Smooth muscle cell (in vitro differentiated cells): ENCODE measurements at regions not wholly inside any gene's neighbourhood (a gene's known extent, or its start where the extent isn't known, plus 50 kb on each side); places are given as distances from the start of the nearest gene placed in this dataset.

Experiments
- DNase-seq: peaks from one replicate; lab custom pipeline; 2025; ENCODE audit not compliant: unreplicated experiment; lab: John Stamatoyannopoulos, UW
- H2AFZ ChIP-seq: fragments of 200-600 bp; sonication (generic); 2 replicates; pipeline ENCODE4 v1.6.0; 2016; ENCODE audit warnings: antibody characterized with exemption, low read depth, mild to moderate bottlenecking
- H3F3A ChIP-seq: fragments of 200-600 bp; sonication (generic); 2 replicates; pipeline ENCODE4 v1.6.0; 2017; ENCODE audit warnings: antibody characterized with exemption, low read depth
- H3K27ac ChIP-seq: fragments of 200-600 bp; sonication (generic); 2 replicates; pipeline ENCODE4 v1.5.1; 2016; ENCODE audit warnings: low read depth, mild to moderate bottlenecking
- H3K27me3 ChIP-seq: fragments of 200-600 bp; sonication (generic); 2 replicates; pipeline ENCODE4 v1.6.1; 2016; ENCODE audit warnings: low read depth, mild to moderate bottlenecking
- H3K36me3 ChIP-seq: fragments of 200-600 bp; sonication (generic); 2 replicates; pipeline ENCODE4 v1.5.1; 2016; ENCODE audit warnings: low read depth
- H3K4me1 ChIP-seq: fragments of 200-600 bp; sonication (generic); 2 replicates; pipeline ENCODE4 v1.5.1; 2016; ENCODE audit warnings: low read depth
- H3K4me2 ChIP-seq: fragments of 200-600 bp; sonication (generic); 2 replicates; pipeline ENCODE4 v1.6.0; 2016; ENCODE audit warnings: mild to moderate bottlenecking
- H3K4me3 ChIP-seq: fragments of 200-600 bp; sonication (generic); 2 replicates; pipeline ENCODE4 v1.5.1; 2016; ENCODE audit warnings: mild to moderate bottlenecking
- H3K79me2 ChIP-seq: fragments of 200-600 bp; sonication (generic); 2 replicates; pipeline ENCODE4 v1.6.0; 2016; ENCODE audit warnings: low read depth, mild to moderate bottlenecking
- H3K9ac ChIP-seq: fragments of 200-600 bp; sonication (generic); 2 replicates; pipeline ENCODE4 v1.6.0; 2016; ENCODE audit warnings: low read depth
- H3K9me3 ChIP-seq: fragments of 200-600 bp; sonication (generic); replicated peaks from 2 replicates; pipeline ENCODE4 v1.5.1; 2016; ENCODE audit warnings: low read depth
- H4K20me1 ChIP-seq: fragments of 200-600 bp; sonication (generic); 2 replicates; pipeline ENCODE4 v1.6.0; 2016; ENCODE audit warnings: low read depth
- WGBS: methylation state at CpG from one replicate; pipeline ENCODE4 v1.1.7; 2016; ENCODE audit warnings: low lambda C conversion rate; 5-methylcytosine and 5-hydroxymethylcytosine counted together
- TF ChIP-seq, protein P1 (sequence below): fragments of 200-600 bp; sonication (generic); IDR thresholded peaks from 2 replicates; pipeline ENCODE4 v1.5.1; 2017; ENCODE audit warnings: borderline replicate concordance, mild to moderate bottlenecking, antibody characterized with exemption; ENCODE audit not compliant: insufficient read depth, poor library complexity, severe bottlenecking

DNA sequence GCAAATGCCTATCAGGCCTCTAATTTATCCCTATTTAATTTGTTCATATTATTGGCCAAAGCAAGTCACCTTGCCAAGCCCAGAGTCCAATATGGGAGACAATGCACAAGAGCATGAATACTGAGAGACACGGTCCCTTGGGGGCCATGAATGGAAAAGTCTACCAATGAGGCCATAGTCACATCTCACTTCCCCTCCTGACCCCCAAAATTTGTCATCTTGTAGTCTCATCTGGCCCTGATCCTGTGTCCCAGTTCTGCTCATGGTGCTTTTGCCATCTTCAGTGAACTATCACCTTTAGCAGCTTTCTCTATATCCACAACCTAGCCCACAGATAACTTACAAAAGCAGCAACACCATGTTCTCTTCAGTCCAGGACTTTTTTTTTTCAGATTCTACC lies 302.7 kb upstream of the MGAT5 start:
- Histone ChIP-seq H3K9me3 (no peaks in the 10 kb centered on the region), H3K4me1 (no peaks in the 10 kb centered on the region), H3K27ac (no peak overlapping the region), H2AFZ (no peak overlapping the region), H3K4me3 (no peak overlapping the region), H4K20me1 (no peaks in the 10 kb centered on the region), H3F3A (no peaks in the 10 kb centered on the region), H3K9ac (no peak overlapping the region), H3K27me3 (no peaks in the 10 kb centered on the region), H3K4me2 (no peak overlapping the region), H3K36me3 (no peaks in the 10 kb centered on the region), H3K79me2 (no peaks in the 10 kb centered on the region)
- 95% methylated on average over 1 of the region's 1 CpG for WGBS
- TF ChIP-seq, protein P1, sequence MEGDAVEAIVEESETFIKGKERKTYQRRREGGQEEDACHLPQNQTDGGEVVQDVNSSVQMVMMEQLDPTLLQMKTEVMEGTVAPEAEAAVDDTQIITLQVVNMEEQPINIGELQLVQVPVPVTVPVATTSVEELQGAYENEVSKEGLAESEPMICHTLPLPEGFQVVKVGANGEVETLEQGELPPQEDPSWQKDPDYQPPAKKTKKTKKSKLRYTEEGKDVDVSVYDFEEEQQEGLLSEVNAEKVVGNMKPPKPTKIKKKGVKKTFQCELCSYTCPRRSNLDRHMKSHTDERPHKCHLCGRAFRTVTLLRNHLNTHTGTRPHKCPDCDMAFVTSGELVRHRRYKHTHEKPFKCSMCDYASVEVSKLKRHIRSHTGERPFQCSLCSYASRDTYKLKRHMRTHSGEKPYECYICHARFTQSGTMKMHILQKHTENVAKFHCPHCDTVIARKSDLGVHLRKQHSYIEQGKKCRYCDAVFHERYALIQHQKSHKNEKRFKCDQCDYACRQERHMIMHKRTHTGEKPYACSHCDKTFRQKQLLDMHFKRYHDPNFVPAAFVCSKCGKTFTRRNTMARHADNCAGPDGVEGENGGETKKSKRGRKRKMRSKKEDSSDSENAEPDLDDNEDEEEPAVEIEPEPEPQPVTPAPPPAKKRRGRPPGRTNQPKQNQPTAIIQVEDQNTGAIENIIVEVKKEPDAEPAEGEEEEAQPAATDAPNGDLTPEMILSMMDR: no peak
- DNase-seq: no peak

DNA sequence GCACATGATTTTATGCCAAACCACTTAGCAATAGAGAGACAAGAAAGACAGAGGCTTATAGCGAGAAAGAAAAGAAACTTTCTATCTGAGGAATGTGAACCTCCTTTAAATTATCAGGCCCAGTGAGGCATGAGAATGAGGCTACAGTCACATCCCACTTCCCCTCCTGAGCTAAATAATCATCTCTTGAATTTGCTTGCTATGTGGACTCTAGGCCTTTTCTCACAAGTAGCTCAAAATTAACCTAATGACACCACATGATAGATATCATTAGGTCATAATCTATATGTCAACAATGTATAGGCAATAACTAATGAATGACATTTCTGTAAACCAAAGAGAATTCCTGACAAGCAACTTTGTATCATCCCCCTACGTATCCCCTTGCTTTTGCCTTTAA lies 301.5 kb upstream of the MGAT5 start:
- Histone ChIP-seq H4K20me1 (no peaks in the 10 kb centered on the region), H3F3A (no peaks in the 10 kb centered on the region), H3K36me3 (no peaks in the 10 kb centered on the region), H2AFZ (no peak overlapping the region), H3K9ac (no peak overlapping the region), H3K27ac (no peak overlapping the region), H3K4me3 (no peak overlapping the region), H3K79me2 (no peaks in the 10 kb centered on the region), H3K4me2 (no peak overlapping the region), H3K4me1 (no peaks in the 10 kb centered on the region), H3K27me3 (no peaks in the 10 kb centered on the region), H3K9me3 (no peaks in the 10 kb centered on the region)
- DNase-seq: no peak
- WGBS: 66% methylated on average over 2 of the region's 2 CpGs
- TF ChIP-seq, protein P1: no peak

DNA sequence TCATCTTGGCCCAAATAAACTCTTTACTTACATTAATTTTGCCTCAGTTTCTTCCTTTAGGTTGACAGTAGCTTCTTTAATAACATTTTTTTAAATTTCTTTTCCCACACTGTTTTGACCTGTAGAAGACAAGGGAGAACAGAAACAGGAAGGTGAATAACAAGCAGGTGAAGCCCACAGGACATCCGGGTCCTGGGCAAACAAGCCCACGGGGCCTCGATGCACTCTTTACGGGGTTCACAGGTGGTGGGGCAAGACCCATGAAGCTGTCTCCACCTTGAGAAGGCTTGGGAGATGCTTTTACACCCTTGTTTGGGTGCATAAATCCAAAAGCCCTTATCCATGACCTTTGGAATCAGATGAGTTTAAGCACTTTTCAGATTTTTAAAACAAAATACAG lies 301.0 kb upstream of the MGAT5 start:
- H4K20me1 ChIP-seq: no peaks in the 10 kb centered on the region
- no peak for DNase-seq
- H3K27me3 ChIP-seq: no peaks in the 10 kb centered on the region
- TF ChIP-seq, protein P1: no peak
- H3K9ac ChIP-seq: no peak overlapping the region
- H3K79me2 ChIP-seq: no peaks in the 10 kb centered on the region
- no peak overlapping the region for H3K27ac ChIP-seq
- H3K4me3 ChIP-seq: no peak overlapping the region
- H3K4me2 ChIP-seq: no peak overlapping the region
- H2AFZ ChIP-seq: no peak overlapping the region
- H3K36me3 ChIP-seq: no peaks in the 10 kb centered on the region
- no peaks in the 10 kb centered on the region for H3K4me1 ChIP-seq
- 95% methylated on average over 4 of the region's 4 CpGs for WGBS
- H3K9me3 ChIP-seq: no peaks in the 10 kb centered on the region
- H3F3A ChIP-seq: no peaks in the 10 kb centered on the region

DNA sequence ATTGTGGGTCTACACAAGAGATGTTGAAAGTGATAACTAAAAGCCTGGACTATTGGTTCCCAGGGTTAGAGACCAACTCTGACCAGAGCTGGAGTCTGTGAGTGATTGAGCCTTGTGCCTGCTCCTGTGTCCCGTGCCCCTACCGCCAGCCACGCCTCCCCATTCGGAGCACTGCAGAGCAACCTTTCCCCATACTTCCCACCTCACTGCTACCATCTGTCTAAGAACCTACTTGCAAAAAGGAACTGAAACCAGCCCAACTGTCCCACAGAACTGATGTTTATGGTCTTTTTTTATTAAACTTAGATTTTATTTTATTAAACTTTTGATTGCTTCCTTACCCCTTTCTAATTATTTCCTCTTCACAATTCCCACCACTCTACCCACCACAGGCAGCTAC lies 300.3 kb upstream of the MGAT5 start:
- Histone ChIP-seq H3K79me2 (no peaks in the 10 kb centered on the region), H3K4me2 (no peak overlapping the region), H3K36me3 (no peaks in the 10 kb centered on the region), H3K27me3 (no peaks in the 10 kb centered on the region), H3K27ac (no peak overlapping the region), H3K4me3 (no peak overlapping the region), H4K20me1 (no peaks in the 10 kb centered on the region), H2AFZ (no peak overlapping the region), H3K9me3 (no peaks in the 10 kb centered on the region), H3K4me1 (no peaks in the 10 kb centered on the region), H3K9ac (no peak overlapping the region), H3F3A (no peaks in the 10 kb centered on the region)
- TF ChIP-seq, protein P1: no peak
- no peak for DNase-seq
- 82% methylated on average over 4 of the region's 4 CpGs for WGBS
